HEK293 (cell line): ENCODE measurements at regions not wholly inside any gene's neighbourhood (a gene's known extent, or its start where the extent isn't known, plus 50 kb on each side); places are given as distances from the start of the nearest gene placed in this dataset.
A peak's percentile ranks its signal among the peaks of the same experiment; 100 is the strongest.

Source experiments
- CTCF ChIA-PET: fragments of 350-600 bp; formaldehyde crosslinking; extraction: SDS; loops from one replicate; lab custom pipeline; 2021; ENCODE audit warnings: antibody characterized with exemption; lab: Yijun Ruan, JAX
- POLR2A ChIA-PET: fragments of 300-600 bp; formaldehyde crosslinking; extraction: SDS; loops from one replicate; lab custom pipeline; 2020; ENCODE audit warnings: antibody characterized with exemption, inconsistent platforms; lab: Yijun Ruan, JAX
- H3K27ac ChIP-seq: fragments of 200-500 bp; sonication (Bioruptor generic); 2 replicates; pipeline ENCODE4 v1.5.1; 2014; ENCODE audit warnings: low read depth, low read length, control low read depth, inconsistent platforms; ENCODE audit errors: extremely low read depth
- H3K36me3 ChIP-seq, 2 experiments: fragments of 200-500 bp in 1 of 2; sonication (Bioruptor generic) in 1 of 2; 1 replicate in 1 of 2; 2 replicates in 1 of 2; pipeline ENCODE4 v1.5.1; 2014 to 2017; ENCODE audit warnings: inconsistent platforms in 2 of 2, low read length in 2 of 2; ENCODE audit not compliant: control insufficient read depth in 2 of 2, insufficient read depth in 1 of 2
- H3K4me1 ChIP-seq: fragments of 200-500 bp; sonication (Bioruptor generic); 2 replicates; pipeline ENCODE4 v1.5.1; 2014; ENCODE audit warnings: mild to moderate bottlenecking, low read length, inconsistent platforms; ENCODE audit not compliant: control insufficient read depth, insufficient read depth
- H3K4me3 ChIP-seq: 2 replicates; pipeline ENCODE4 v1.5.1; 2011; ENCODE audit warnings: low read depth, mild to moderate bottlenecking, control low read depth, low read length, moderate library complexity
- H3K9me3 ChIP-seq: fragments of 200-500 bp; sonication (Bioruptor generic); 2 replicates; pipeline ENCODE4 v1.5.1; 2014; ENCODE audit warnings: low read depth, low read length, inconsistent platforms; ENCODE audit not compliant: control insufficient read depth, insufficient read depth
- FEZF1 ChIP-seq: fragments of 450-650 bp; formaldehyde crosslinking; IDR thresholded peaks from 2 replicates; pipeline ENCODE4 v1.5.1; 2016; ENCODE audit warnings: missing biosample characterization, missing genetic modification characterization
- MZF1 ChIP-seq: fragments of 450-650 bp; formaldehyde crosslinking; IDR thresholded peaks from 2 replicates; pipeline ENCODE4 v1.5.1; 2017; ENCODE audit warnings: missing biosample characterization, missing genetic modification characterization, borderline replicate concordance
- OVOL3 ChIP-seq: fragments of 450-650 bp; formaldehyde crosslinking; IDR thresholded peaks from 2 replicates; pipeline ENCODE4 v1.5.1; 2016; ENCODE audit warnings: missing biosample characterization, missing genetic modification characterization
- SCRT2 ChIP-seq: fragments of 450-650 bp; formaldehyde crosslinking; IDR thresholded peaks from 2 replicates; pipeline ENCODE4 v1.5.1; 2016; ENCODE audit warnings: missing biosample characterization, missing genetic modification characterization
- SETDB1 ChIP-seq: IDR thresholded peaks from one replicate; pipeline ENCODE4 v1.6.1; 2017; ENCODE audit warnings: mild to moderate bottlenecking, low read length, moderate library complexity, mixed read lengths; ENCODE audit not compliant: insufficient read length
- TRIM28 ChIP-seq: IDR thresholded peaks from 2 replicates; pipeline ENCODE4 v1.6.1; 2011; ENCODE audit warnings: low read length, control low read depth, borderline replicate concordance
- WT1 ChIP-seq: fragments of 450-650 bp; formaldehyde crosslinking; IDR thresholded peaks from 2 replicates; pipeline ENCODE4 v1.5.1; 2016; ENCODE audit warnings: missing biosample characterization, missing genetic modification characterization
- ZFP3 ChIP-seq: fragments of 450-650 bp; formaldehyde crosslinking; IDR thresholded peaks from 2 replicates; pipeline ENCODE4 v1.5.1; 2016; ENCODE audit warnings: low read depth, missing biosample characterization, missing genetic modification characterization
- ZFP41 ChIP-seq: fragments of 450-650 bp; formaldehyde crosslinking; IDR thresholded peaks from 2 replicates; pipeline ENCODE4 v1.5.1; 2016; ENCODE audit warnings: missing biosample characterization, missing genetic modification characterization, borderline replicate concordance
- ZNF24 ChIP-seq: fragments of 450-650 bp; formaldehyde crosslinking; IDR thresholded peaks from 2 replicates; pipeline ENCODE4 v1.5.1; 2016; ENCODE audit warnings: missing biosample characterization, missing genetic modification characterization
- ZNF324 ChIP-seq: fragments of 450-650 bp; formaldehyde crosslinking; IDR thresholded peaks from 2 replicates; pipeline ENCODE4 v1.5.1; 2016; ENCODE audit warnings: missing biosample characterization, missing genetic modification characterization
- ZNF366 ChIP-seq: fragments of 450-650 bp; formaldehyde crosslinking; conservative IDR thresholded peaks from 2 replicates; pipeline ENCODE4 v1.5.1; 2016; ENCODE audit warnings: missing biosample characterization, missing genetic modification characterization
- ZNF501 ChIP-seq: fragments of 450-650 bp; formaldehyde crosslinking; IDR thresholded peaks from 2 replicates; pipeline ENCODE4 v1.5.1; 2016; ENCODE audit warnings: missing biosample characterization, missing genetic modification characterization
- ZNF521 ChIP-seq: fragments of 450-650 bp; formaldehyde crosslinking; IDR thresholded peaks from 2 replicates; pipeline ENCODE4 v1.5.1; 2017; ENCODE audit warnings: missing biosample characterization, mild to moderate bottlenecking, missing genetic modification characterization
- ZNF549 ChIP-seq: fragments of 450-650 bp; IDR thresholded peaks from 2 replicates; pipeline ENCODE4 v1.5.1; 2018; ENCODE audit warnings: missing biosample characterization, missing genetic modification characterization, mild to moderate bottlenecking, inconsistent platforms, moderate library complexity
- ZNF561 ChIP-seq: fragments of 450-650 bp; IDR thresholded peaks from 2 replicates; pipeline ENCODE4 v1.5.1; 2018; ENCODE audit warnings: missing biosample characterization, missing genetic modification characterization, borderline replicate concordance
- ZNF600 ChIP-seq: fragments of 450-650 bp; formaldehyde crosslinking; IDR thresholded peaks from 2 replicates; pipeline ENCODE4 v1.5.1; 2016; ENCODE audit warnings: missing biosample characterization, missing genetic modification characterization
- ZNF610 ChIP-seq: fragments of 450-650 bp; formaldehyde crosslinking; IDR thresholded peaks from 2 replicates; pipeline ENCODE4 v1.5.1; 2016; ENCODE audit warnings: missing biosample characterization, missing genetic modification characterization, borderline replicate concordance
- ZNF639 ChIP-seq: fragments of 450-650 bp; formaldehyde crosslinking; IDR thresholded peaks from 2 replicates; pipeline ENCODE4 v1.5.1; 2016; ENCODE audit warnings: missing biosample characterization, missing genetic modification characterization
- ZNF654 ChIP-seq: fragments of 450-650 bp; formaldehyde crosslinking; IDR thresholded peaks from 2 replicates; pipeline ENCODE4 v1.5.1; 2016; ENCODE audit warnings: low read depth, missing biosample characterization, missing genetic modification characterization
- ZNF692 ChIP-seq: fragments of 450-650 bp; formaldehyde crosslinking; IDR thresholded peaks from 2 replicates; pipeline ENCODE4 v1.5.1; 2016; ENCODE audit warnings: missing biosample characterization, missing genetic modification characterization
- ZNF707 ChIP-seq: fragments of 450-650 bp; formaldehyde crosslinking; IDR thresholded peaks from 2 replicates; pipeline ENCODE4 v1.5.1; 2016; ENCODE audit warnings: missing biosample characterization, missing genetic modification characterization
- ZSCAN18 ChIP-seq: fragments of 450-650 bp; formaldehyde crosslinking; IDR thresholded peaks from 2 replicates; pipeline ENCODE4 v1.5.1; 2016; ENCODE audit warnings: missing biosample characterization, missing genetic modification characterization
- ZXDB ChIP-seq: fragments of 450-650 bp; formaldehyde crosslinking; IDR thresholded peaks from 2 replicates; pipeline ENCODE4 v1.5.1; 2016; ENCODE audit warnings: missing biosample characterization, missing genetic modification characterization

- Histone ChIP-seq H3K4me1 (no peaks in the 10 kb centered on the region), H3K4me3 (no peak overlapping the region), H3K36me3 (no peaks in the 10 kb centered on the region)
- CTCF ChIA-PET, result no interaction called here
- TF ChIP-seq ZNF639 (tag by site-specific recombination) (no peak), ZNF324 (tag by site-specific recombination) (no peak), ZNF654 (peak; percentile 13; the same call in 1 of the 2 replicates), ZNF24 (no peak)
- TF ChIP-seq, all 188 proteins: peak for 1
- POLR2A ChIA-PET, result no interaction called here
- Histone ChIP-seq H3K27ac (no peak overlapping the region), H3K9me3 (no peaks in the 10 kb centered on the region)
Measured at GRCh38 chr12:94725375-94726168, 75.2 kb upstream of the TMCC3 start.

- ChIA-PET POLR2A (no interaction called here), CTCF (interaction anchor here (0.6 to 1.0 kb wide), 3 partner anchors 11 to 98 kb away, joined by 4 read pairs; no protein-coding TSS in a partner anchor)
- Histone ChIP-seq H3K36me3 (no peaks in the 10 kb centered on the region), H3K4me3 (no peak overlapping the region), H3K27ac (no peak overlapping the region), H3K9me3 (no peaks in the 10 kb centered on the region), H3K4me1 (no peaks in the 10 kb centered on the region)
- TF ChIP-seq SCRT2 (tag by site-specific recombination) (no peak), ZNF521 (tag by site-specific recombination) (no peak), ZSCAN18 (no peak), ZNF561 (tag by site-specific recombination) (no peak), TRIM28 (no peak), ZNF366 (tag by site-specific recombination) (no peak), ZFP3 (no peak)
Measured at GRCh38 chr12:94722664-94723063, 72.3 kb upstream of the TMCC3 start.

- TF ChIP-seq ZNF610 (tag by site-specific recombination), result no peak
- TF ChIP-seq MZF1 (tag by site-specific recombination), result peak; percentile 88; the same call in 1 of the 2 replicates
- TF ChIP-seq, all 188 proteins: peak for 1
- H3K4me3 ChIP-seq, result no peak overlapping the region
- CTCF ChIA-PET, result no interaction called here
- POLR2A ChIA-PET, result no interaction called here
- H3K4me1 ChIP-seq, result no peaks in the 10 kb centered on the region
- H3K9me3 ChIP-seq, result no peaks in the 10 kb centered on the region
- H3K27ac ChIP-seq, result no peak overlapping the region
- no peaks in the 10 kb centered on the region for H3K36me3 ChIP-seq
Measured at GRCh38 chr12:94721173-94721572, 70.8 kb upstream of the TMCC3 start.

- no peaks in the 10 kb centered on the region for H3K9me3 ChIP-seq
- ChIA-PET POLR2A (no interaction called here), CTCF (interaction anchor here (0.7 kb wide), 1 partner anchor 662 kb away, joined by 3 read pairs; no protein-coding TSS in a partner anchor)
- no peaks in the 10 kb centered on the region for H3K36me3 ChIP-seq
- no peak overlapping the region for H3K4me3 ChIP-seq
- H3K27ac ChIP-seq, result no peak overlapping the region
- H3K4me1 ChIP-seq, result no peaks in the 10 kb centered on the region
- TF ChIP-seq ZNF692 (tag by site-specific recombination), result no peak
- peak; percentile 25; the same call in 1 of the 2 replicates for TF ChIP-seq FEZF1 (tag by site-specific recombination)
- no peak for TF ChIP-seq OVOL3 (tag by site-specific recombination)
- TF ChIP-seq SETDB1, result peak; percentile 26
- TF ChIP-seq ZNF600 (tag by site-specific recombination), result 0 out of 2 replicates have a peak, but pooled peaks have one; percentile 23
- peak; percentile 78; the same call in 1 of the 2 replicates for TF ChIP-seq ZNF549 (tag by site-specific recombination)
- peak; percentile 56; the same call in 1 of the 2 replicates for TF ChIP-seq ZNF707 (tag by site-specific recombination)
- TF ChIP-seq ZNF501 (tag by site-specific recombination), result no peak
- TF ChIP-seq ZXDB (tag by site-specific recombination), result no peak
- no peak for TF ChIP-seq ZFP41
- peak; percentile 53 for TF ChIP-seq WT1 (tag by site-specific recombination)
Measured at GRCh38 chr12:94718114-94718513, 67.8 kb upstream of the TMCC3 start.
